Stimulated activated CD8-positive, alpha-beta memory T cell treated with anti-CD3 and anti-CD28 coated beads, Interleukin-15, amount 100 ng/mL, for 4 hours (primary cell): ENCODE measurements at regions not wholly inside any gene's neighbourhood (a gene's known extent, or its start where the extent isn't known, plus 50 kb on each side); places are given as distances from the start of the nearest gene placed in this dataset.
A peak's percentile ranks its signal among the peaks of the same experiment; 100 is the strongest.

Experiments
- DNase-seq, 2 donors: peaks; one replicate each; pipeline ENCODE4 v3.0.0-alpha.2; 2020; ENCODE audit warnings: low read depth in 2 of 2

GRCh38 chr2:216553482-216554240 is 55.0 kb downstream of the RPL37A start:
- no peak for DNase-seq

- DNase-seq = peak in 1 of 2 donors; percentile 2
Measured at GRCh38 chr2:216554286-216554685, 55.6 kb downstream of the RPL37A start.

- DNase-seq = no peak
Measured at GRCh38 chr2:216554755-216555154, 56.1 kb downstream of the RPL37A start.

- DNase-seq = no peak
Measured at GRCh38 chr2:216555274-216555673, 56.6 kb downstream of the RPL37A start.

GRCh38 chr2:216556202-216556601 is 57.6 kb downstream of the RPL37A start:
- no peak for DNase-seq

- DNase-seq = no peak
Measured at GRCh38 chr2:216557413-216557812, 58.8 kb downstream of the RPL37A start.

- no peak for DNase-seq
Measured at GRCh38 chr2:216557820-216558219, 59.2 kb downstream of the RPL37A start.

- no peak for DNase-seq
Measured at GRCh38 chr2:216559625-216560156, 61.0 kb downstream of the RPL37A start.

- no peak for DNase-seq
Measured at GRCh38 chr2:216560838-216561270, 62.2 kb downstream of the RPL37A start.

GRCh38 chr2:216562696-216563435 is 64.2 kb downstream of the RPL37A start:
- no peak for DNase-seq

- DNase-seq = no peak
Measured at GRCh38 chr2:216563646-216564045, 65.0 kb downstream of the RPL37A start.

GRCh38 chr2:216564611-216565010 is 66.0 kb downstream of the RPL37A start:
- no peak for DNase-seq

GRCh38 chr2:216565956-216566355 is 67.3 kb upstream of the IGFBP2 start:
- no peak for DNase-seq

GRCh38 chr2:216568576-216568975 is 64.6 kb upstream of the IGFBP2 start:
- no peak for DNase-seq

- no peak for DNase-seq
Measured at GRCh38 chr2:216569765-216570164, 63.5 kb upstream of the IGFBP2 start.

GRCh38 chr2:216570357-216570756 is 62.9 kb upstream of the IGFBP2 start:
- DNase-seq = no peak

GRCh38 chr2:216571178-216571908 is 61.9 kb upstream of the IGFBP2 start:
- DNase-seq = no peak

GRCh38 chr2:216571909-216572513 is 61.2 kb upstream of the IGFBP2 start:
- no peak for DNase-seq

- no peak for DNase-seq
Measured at GRCh38 chr2:216572582-216573578, 60.3 kb upstream of the IGFBP2 start.

- no peak for DNase-seq
Measured at GRCh38 chr2:216574046-216574445, 59.2 kb upstream of the IGFBP2 start.

GRCh38 chr2:216574586-216574985 is 58.6 kb upstream of the IGFBP2 start:
- DNase-seq = no peak
